SU-DHL-6 (cell line): ENCODE measurements at regions not wholly inside any gene's neighbourhood (a gene's known extent, or its start where the extent isn't known, plus 50 kb on each side); places are given as distances from the start of the nearest gene placed in this dataset.

Experiments
- H2AFZ ChIP-seq: fragments of 200-600 bp; sonication (generic); 2 replicates; pipeline ENCODE4 v1.6.1; 2014; ENCODE audit warnings: low read depth, mild to moderate bottlenecking, moderate library complexity, mixed read lengths, antibody characterized with exemption, low read length; ENCODE audit not compliant: severe bottlenecking
- H3F3A ChIP-seq: fragments of 200-600 bp; shearing (Covaris generic); 2 replicates; pipeline ENCODE4 v1.6.0; 2016; ENCODE audit warnings: antibody characterized with exemption, mild to moderate bottlenecking; ENCODE audit not compliant: insufficient read depth
- H3K27ac ChIP-seq: fragments of 200-600 bp; sonication (generic); 2 replicates; pipeline ENCODE4 v1.5.1; 2016; ENCODE audit warnings: low read depth, mild to moderate bottlenecking, low read length, moderate library complexity, mixed read lengths
- H3K27me3 ChIP-seq: fragments of 200-600 bp; sonication (generic), shearing (Covaris generic); 2 replicates; pipeline ENCODE4 v1.6.0; 2014; ENCODE audit warnings: mild to moderate bottlenecking, low read length
- H3K36me3 ChIP-seq: fragments of 200-600 bp; sonication (generic); 2 replicates; pipeline ENCODE4 v1.6.1; 2014; ENCODE audit warnings: mild to moderate bottlenecking, low read length, mixed read lengths
- H3K4me2 ChIP-seq: fragments of 300-600, 200-600 bp; shearing (Covaris generic), sonication (generic); 2 replicates; pipeline ENCODE4 v1.6.0; 2014; ENCODE audit warnings: low read length, low read depth, mild to moderate bottlenecking; ENCODE audit not compliant: poor library complexity, severe bottlenecking
- H3K4me3 ChIP-seq: fragments of 200-600 bp; sonication (generic); 2 replicates; pipeline ENCODE4 v1.5.1; 2014; ENCODE audit warnings: antibody characterized with exemption, low read length, mild to moderate bottlenecking, mixed read lengths; ENCODE audit not compliant: insufficient read depth, poor library complexity, severe bottlenecking
- H3K79me2 ChIP-seq: fragments of 200-600 bp; sonication (generic); 2 replicates; pipeline ENCODE4 v1.6.1; 2014; ENCODE audit warnings: mild to moderate bottlenecking, low read length, moderate library complexity; ENCODE audit not compliant: insufficient read depth
- H3K9ac ChIP-seq: fragments of 200-600 bp; sonication (generic); 2 replicates; pipeline ENCODE4 v1.7.0; 2014; ENCODE audit warnings: mild to moderate bottlenecking, low read length
- H3K9me2 ChIP-seq: fragments of 200-600 bp; sonication (generic); replicated peaks from 2 replicates; pipeline ENCODE4 v1.6.1; 2014; ENCODE audit warnings: low read length; ENCODE audit not compliant: insufficient read depth
- H3K9me3 ChIP-seq: fragments of 200-600 bp; sonication (generic); 2 replicates; pipeline ENCODE4 v1.6.1; 2014; ENCODE audit warnings: low read length, mixed read lengths; ENCODE audit not compliant: insufficient read depth
- H4K20me1 ChIP-seq: fragments of 200-600 bp; sonication (generic); 2 replicates; pipeline ENCODE4 v1.6.1; 2014; ENCODE audit warnings: low read depth, mild to moderate bottlenecking, antibody characterized with exemption, low read length, moderate library complexity, mixed read lengths
- EZH2phosphoT487 ChIP-seq: fragments of 200-600 bp; sonication (generic), shearing (Covaris generic); conservative IDR thresholded peaks from 2 replicates; pipeline ENCODE4 v1.6.1; 2018; ENCODE audit warnings: mild to moderate bottlenecking, antibody characterized with exemption, low read length, moderate library complexity, mixed read lengths
- TF ChIP-seq, protein P1 (sequence below): fragments of 200-600 bp; sonication (generic); IDR thresholded peaks from one replicate; pipeline ENCODE4 v1.5.1; 2017; ENCODE audit warnings: antibody characterized with exemption, mild to moderate bottlenecking, low read length, moderate library complexity; ENCODE audit not compliant: insufficient read depth, poor library complexity, severe bottlenecking

DNA sequence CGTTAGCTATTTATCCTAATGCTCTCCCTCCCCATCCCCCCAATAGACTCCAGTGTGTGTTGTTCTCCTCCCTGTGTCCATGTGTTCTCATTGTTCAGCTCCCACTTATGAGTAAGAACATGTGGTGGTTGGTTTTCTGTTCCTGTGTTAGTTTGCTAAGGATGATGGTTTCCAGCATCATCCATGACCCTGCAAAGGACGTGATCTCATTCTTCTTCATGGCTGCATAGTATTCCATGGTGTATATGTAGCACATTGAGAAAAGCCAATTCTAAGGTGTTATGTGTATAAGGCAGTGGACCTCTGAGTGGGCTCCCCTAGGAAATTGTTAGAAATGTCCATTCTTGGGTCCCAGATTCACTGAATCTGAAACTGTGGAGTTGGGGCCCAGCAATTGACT is 103.1 kb upstream of the MYO10 start:
- no peak overlapping the region for H2AFZ ChIP-seq
- no peak overlapping the region for H3K27ac ChIP-seq
- H3K27me3 ChIP-seq, result no peaks in the 10 kb centered on the region
- no peaks in the 10 kb centered on the region for H3K36me3 ChIP-seq
- H4K20me1 ChIP-seq, result no peaks in the 10 kb centered on the region
- H3K9ac ChIP-seq, result no peak overlapping the region
- H3F3A ChIP-seq, result no peaks in the 10 kb centered on the region
- H3K4me3 ChIP-seq, result no peak overlapping the region
- H3K9me3 ChIP-seq, result no peaks in the 10 kb centered on the region
- H3K9me2 ChIP-seq, result no peaks in the 10 kb centered on the region
- no peak overlapping the region for H3K4me2 ChIP-seq
- H3K79me2 ChIP-seq, result no peaks in the 10 kb centered on the region
- no peak for TF ChIP-seq EZH2phosphoT487
- TF ChIP-seq, protein P1, sequence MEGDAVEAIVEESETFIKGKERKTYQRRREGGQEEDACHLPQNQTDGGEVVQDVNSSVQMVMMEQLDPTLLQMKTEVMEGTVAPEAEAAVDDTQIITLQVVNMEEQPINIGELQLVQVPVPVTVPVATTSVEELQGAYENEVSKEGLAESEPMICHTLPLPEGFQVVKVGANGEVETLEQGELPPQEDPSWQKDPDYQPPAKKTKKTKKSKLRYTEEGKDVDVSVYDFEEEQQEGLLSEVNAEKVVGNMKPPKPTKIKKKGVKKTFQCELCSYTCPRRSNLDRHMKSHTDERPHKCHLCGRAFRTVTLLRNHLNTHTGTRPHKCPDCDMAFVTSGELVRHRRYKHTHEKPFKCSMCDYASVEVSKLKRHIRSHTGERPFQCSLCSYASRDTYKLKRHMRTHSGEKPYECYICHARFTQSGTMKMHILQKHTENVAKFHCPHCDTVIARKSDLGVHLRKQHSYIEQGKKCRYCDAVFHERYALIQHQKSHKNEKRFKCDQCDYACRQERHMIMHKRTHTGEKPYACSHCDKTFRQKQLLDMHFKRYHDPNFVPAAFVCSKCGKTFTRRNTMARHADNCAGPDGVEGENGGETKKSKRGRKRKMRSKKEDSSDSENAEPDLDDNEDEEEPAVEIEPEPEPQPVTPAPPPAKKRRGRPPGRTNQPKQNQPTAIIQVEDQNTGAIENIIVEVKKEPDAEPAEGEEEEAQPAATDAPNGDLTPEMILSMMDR, result no peak

DNA sequence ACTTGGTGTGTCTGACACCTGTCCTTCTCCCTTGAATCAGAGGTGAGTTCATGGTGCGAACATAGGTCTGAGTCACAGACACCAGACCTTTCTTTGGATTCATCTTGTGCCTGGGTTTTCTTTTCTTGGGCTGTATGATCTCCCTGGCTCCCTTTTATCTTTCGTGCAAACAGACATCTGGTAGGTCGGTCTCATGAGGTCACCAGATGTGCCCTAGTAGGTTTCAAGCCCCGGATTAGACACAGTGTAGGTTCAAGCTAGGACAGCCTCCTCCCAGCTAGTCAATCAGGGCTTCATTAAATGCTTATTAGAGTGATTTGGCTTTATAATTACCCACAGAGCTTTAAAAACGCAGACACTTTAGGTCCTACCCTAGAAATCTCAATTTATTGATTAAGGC is 106.0 kb upstream of the MYO10 start:
- Histone ChIP-seq H3K4me3 (no peak overlapping the region), H3K4me2 (no peak overlapping the region)
- TF ChIP-seq EZH2phosphoT487, result no peak
- TF ChIP-seq, protein P1, result no peak

GRCh38 chr5:17046320-17046719 is 110.2 kb upstream of the MYO10 start:
- Histone ChIP-seq H3K9me2 (no peaks in the 10 kb centered on the region), H3K36me3 (no peaks in the 10 kb centered on the region)
- no peak for TF ChIP-seq EZH2phosphoT487
- TF ChIP-seq, protein P1, result no peak

More for the DNA sequence above, 106.0 kb upstream of the MYO10 start:
- no peak overlapping the region for H3K9ac ChIP-seq
- no peaks in the 10 kb centered on the region for H3K79me2 ChIP-seq
- H2AFZ ChIP-seq, result no peak overlapping the region
- no peak overlapping the region for H3K27ac ChIP-seq
- no peaks in the 10 kb centered on the region for H3K9me3 ChIP-seq
- no peaks in the 10 kb centered on the region for H3F3A ChIP-seq
- H4K20me1 ChIP-seq, result no peaks in the 10 kb centered on the region
- H3K27me3 ChIP-seq, result no peaks in the 10 kb centered on the region
- H3K9me2 ChIP-seq, result no peaks in the 10 kb centered on the region
- H3K36me3 ChIP-seq, result no peaks in the 10 kb centered on the region

DNA sequence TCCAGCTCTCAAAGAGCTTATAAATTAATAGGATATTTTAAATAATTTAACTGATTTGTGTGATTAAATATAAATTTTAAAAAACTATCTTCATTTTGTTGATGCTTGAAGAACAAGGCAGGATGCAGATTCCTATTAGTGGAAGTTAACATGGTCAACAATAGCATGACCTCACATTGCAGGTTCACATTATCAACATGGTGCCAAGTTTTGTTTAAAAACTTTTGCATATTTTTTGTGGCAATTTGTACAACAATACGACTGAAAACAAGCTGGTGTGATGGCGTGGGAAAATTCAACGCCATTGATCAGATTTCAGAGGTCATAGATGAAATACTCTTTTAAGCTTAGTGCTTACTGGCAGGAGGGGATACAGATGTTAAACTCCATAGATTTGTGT is 114.1 kb upstream of the MYO10 start:
- Histone ChIP-seq H3K27ac (no peak overlapping the region), H3K79me2 (no peaks in the 10 kb centered on the region), H3K4me2 (no peak overlapping the region), H4K20me1 (no peaks in the 10 kb centered on the region), H3K9me3 (no peaks in the 10 kb centered on the region), H3K36me3 (no peaks in the 10 kb centered on the region), H2AFZ (no peak overlapping the region), H3K9ac (no peak overlapping the region), H3K9me2 (no peaks in the 10 kb centered on the region), H3F3A (no peaks in the 10 kb centered on the region), H3K27me3 (no peaks in the 10 kb centered on the region), H3K4me3 (no peak overlapping the region)
- TF ChIP-seq, protein P1, result no peak
- TF ChIP-seq EZH2phosphoT487, result no peak

More at GRCh38 chr5:17046320-17046719, 110.2 kb upstream of the MYO10 start:
- H2AFZ ChIP-seq, result no peak overlapping the region
- no peaks in the 10 kb centered on the region for H3K9me3 ChIP-seq
- H3K4me3 ChIP-seq, result no peak overlapping the region
- H3F3A ChIP-seq, result no peaks in the 10 kb centered on the region
- no peaks in the 10 kb centered on the region for H3K79me2 ChIP-seq
- no peak overlapping the region for H3K4me2 ChIP-seq
- no peaks in the 10 kb centered on the region for H3K27me3 ChIP-seq
- no peak overlapping the region for H3K9ac ChIP-seq
- H4K20me1 ChIP-seq, result no peaks in the 10 kb centered on the region
- no peak overlapping the region for H3K27ac ChIP-seq
